GM19023 (cell line): ENCODE measurements at regions not wholly inside any gene's neighbourhood (a gene's known extent, or its start where the extent isn't known, plus 50 kb on each side); places are given as distances from the start of the nearest gene placed in this dataset.

Experiments
- ATAC-seq: cut with Tn5 transposase; IDR thresholded peaks from one replicate; pipeline ENCODE4 v1.9.1; 2021; ENCODE audit warnings: mild to moderate bottlenecking, moderate library complexity; ENCODE audit not compliant: unreplicated experiment

GRCh38 chr3:57009802-57010201, 50.7 kb upstream of the SPATA12 start:
- no peak for ATAC-seq

- ATAC-seq = no peak
These were observed 51.1 kb upstream of the SPATA12 start for GRCh38 chr3:57009367-57009766.

- no peak for ATAC-seq
These were observed 52.7 kb upstream of the SPATA12 start for GRCh38 chr3:57007521-57008460.

- ATAC-seq = no peak
These were observed 53.5 kb upstream of the SPATA12 start for GRCh38 chr3:57006949-57007419.

GRCh38 chr3:57006179-57006657, 54.2 kb upstream of the SPATA12 start:
- no peak for ATAC-seq

GRCh38 chr3:57004229-57004628, 56.2 kb upstream of the SPATA12 start:
- ATAC-seq = no peak

- no peak for ATAC-seq
These were observed 56.8 kb upstream of the SPATA12 start for GRCh38 chr3:57003676-57004075.

- no peak for ATAC-seq
These were observed 59.1 kb upstream of the SPATA12 start for GRCh38 chr3:57001356-57001755.

- ATAC-seq = no peak
These were observed 60.5 kb upstream of the SPATA12 start for GRCh38 chr3:57000012-57000411.

- no peak for ATAC-seq
These were observed 60.9 kb upstream of the SPATA12 start for GRCh38 chr3:56999547-56999946.

- no peak for ATAC-seq
These were observed 62.4 kb upstream of the SPATA12 start for GRCh38 chr3:56998076-56998529.

GRCh38 chr3:56997675-56998074, 62.8 kb upstream of the SPATA12 start:
- no peak for ATAC-seq

- no peak for ATAC-seq
These were observed 63.4 kb upstream of the SPATA12 start for GRCh38 chr3:56997041-56997440.

GRCh38 chr3:56994391-56994790, 66.1 kb upstream of the SPATA12 start:
- no peak for ATAC-seq

GRCh38 chr3:56990641-56991015, 69.8 kb upstream of the SPATA12 start:
- ATAC-seq = no peak

GRCh38 chr3:56989977-56990640, 70.4 kb upstream of the SPATA12 start:
- ATAC-seq = no peak

GRCh38 chr3:56989169-56989976, 71.1 kb upstream of the SPATA12 start:
- no peak for ATAC-seq

- no peak for ATAC-seq
These were observed 71.9 kb upstream of the SPATA12 start for GRCh38 chr3:56988458-56989168.

- ATAC-seq = no peak
These were observed 73.1 kb upstream of the SPATA12 start for GRCh38 chr3:56987238-56987895.

GRCh38 chr3:56986347-56986746, 74.1 kb upstream of the SPATA12 start:
- no peak for ATAC-seq
